ENCODE measurements at regions not wholly inside any gene's neighbourhood (a gene's known extent, or its start where the extent isn't known, plus 50 kb on each side); places are given as distances from the start of the nearest gene placed in this dataset.

GRCh38 chr21:25390701-25391100, 216.6 kb downstream of the MRPL39 start:
- TF ChIP-seq CTCF (IDR thresholded peaks at IDR 0.05; ENCODE audit: borderline replicate concordance, extremely low read depth, low read length, poor library complexity, severe bottlenecking): no peak
- TF ChIP-seq EZH2 (IDR thresholded peaks at IDR 0.05; ENCODE audit: borderline replicate concordance, low read depth, low read length, severe bottlenecking): no peak

Measured in DND-41 (cell line).